ENCODE measurements at regions not wholly inside any gene's neighbourhood (a gene's known extent, or its start where the extent isn't known, plus 50 kb on each side); places are given as distances from the start of the nearest gene placed in this dataset.

DNA sequence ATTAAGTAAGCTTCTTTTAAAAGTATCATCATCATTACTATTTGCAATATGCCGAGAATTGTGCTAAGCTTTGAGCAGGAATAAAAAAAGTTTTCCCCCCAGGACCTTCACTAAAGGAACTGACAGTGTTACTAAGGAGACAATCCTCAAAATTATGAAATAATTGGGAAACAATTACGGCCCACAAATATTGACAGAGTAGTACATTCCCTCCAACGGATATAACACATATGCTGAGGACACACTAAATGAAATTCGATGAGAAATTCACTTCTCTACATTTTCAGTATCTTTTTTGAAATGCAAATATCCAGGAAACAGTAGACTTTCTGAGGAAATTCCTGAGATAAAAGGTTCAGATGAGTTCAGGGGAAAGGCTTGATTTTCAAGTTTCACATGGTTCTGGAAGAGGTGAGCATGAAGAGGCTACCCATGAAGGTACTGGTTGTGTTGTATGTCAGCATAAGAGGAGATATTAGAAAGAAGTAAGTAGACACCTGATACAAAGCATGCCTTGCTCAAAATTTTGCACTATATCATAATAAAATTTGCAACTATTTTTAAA, 171.2 kb upstream of the NR5A2 start:
- TF ChIP-seq, protein P1, sequence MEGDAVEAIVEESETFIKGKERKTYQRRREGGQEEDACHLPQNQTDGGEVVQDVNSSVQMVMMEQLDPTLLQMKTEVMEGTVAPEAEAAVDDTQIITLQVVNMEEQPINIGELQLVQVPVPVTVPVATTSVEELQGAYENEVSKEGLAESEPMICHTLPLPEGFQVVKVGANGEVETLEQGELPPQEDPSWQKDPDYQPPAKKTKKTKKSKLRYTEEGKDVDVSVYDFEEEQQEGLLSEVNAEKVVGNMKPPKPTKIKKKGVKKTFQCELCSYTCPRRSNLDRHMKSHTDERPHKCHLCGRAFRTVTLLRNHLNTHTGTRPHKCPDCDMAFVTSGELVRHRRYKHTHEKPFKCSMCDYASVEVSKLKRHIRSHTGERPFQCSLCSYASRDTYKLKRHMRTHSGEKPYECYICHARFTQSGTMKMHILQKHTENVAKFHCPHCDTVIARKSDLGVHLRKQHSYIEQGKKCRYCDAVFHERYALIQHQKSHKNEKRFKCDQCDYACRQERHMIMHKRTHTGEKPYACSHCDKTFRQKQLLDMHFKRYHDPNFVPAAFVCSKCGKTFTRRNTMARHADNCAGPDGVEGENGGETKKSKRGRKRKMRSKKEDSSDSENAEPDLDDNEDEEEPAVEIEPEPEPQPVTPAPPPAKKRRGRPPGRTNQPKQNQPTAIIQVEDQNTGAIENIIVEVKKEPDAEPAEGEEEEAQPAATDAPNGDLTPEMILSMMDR (IDR thresholded peaks at IDR 0.05; ENCODE audit: insufficient read depth, low read depth, low read length): no peak
- no peak for TF ChIP-seq EZH2 (IDR thresholded peaks at IDR 0.05; ENCODE audit: insufficient read depth, low read length)

Measured in astrocyte (in vitro differentiated cells and primary cell).